Right ventricle myocardium inferior (tissue), 1 donor: ENCODE measurements at regions not wholly inside any gene's neighbourhood (a gene's known extent, or its start where the extent isn't known, plus 50 kb on each side); places are given as distances from the start of the nearest gene placed in this dataset.
"Not testable (repeated sequence)": the region's sequence is repeated elsewhere in the genome, so short reads cannot be mapped to it uniquely, and the experiment has no call there.

Experiments used
- ATAC-seq: fragments of 200-7000 bp; cut with Tn5 transposase; one replicate; pipeline ENCODE4 v1.9.1; 2020; ENCODE audit warnings: mild to moderate bottlenecking, moderate library complexity
- DNase-seq: peaks from one replicate; pipeline ENCODE4 v3.0.0; 2021; ENCODE audit errors: missing footprints
- intact Hi-C: fragments of 100-400 bp; cut with DNase I; formaldehyde crosslinking; loops from one replicate; pipeline ENCODE4 v1.11.0; 2022
- donor health status: DM: no; HTN: yes; CAD: no; lungs with severe emphysema.

- DNase-seq (peak; percentile 72), ATAC-seq (peak; percentile 70)
- intact Hi-C loops = loop anchor here (2.0 to 10.0 kb wide), 3 partner anchors 128 to 362 kb away; no protein-coding TSS in a partner anchor
Measured at GRCh38 chr5:152142840-152143469, 218.3 kb upstream of the GLRA1 start.

- ATAC-seq = no peak
Measured at GRCh38 chr5:152140347-152140746, 215.7 kb upstream of the GLRA1 start.

GRCh38 chr5:152137063-152137462 is 212.4 kb upstream of the GLRA1 start:
- DNase-seq (no peak), ATAC-seq (no peak)
- intact Hi-C loops = no loop called here

More at GRCh38 chr5:152140347-152140746, 215.7 kb upstream of the GLRA1 start:
- intact Hi-C loops = loop anchor here (10.0 kb wide), 1 partner anchor 364 kb away; no protein-coding TSS in a partner anchor
- no peak for DNase-seq

GRCh38 chr5:152136321-152136720 is 211.7 kb upstream of the GLRA1 start:
- ATAC-seq (no peak), DNase-seq (no peak)
- intact Hi-C loops = no loop called here

GRCh38 chr5:152135827-152136226 is 211.2 kb upstream of the GLRA1 start:
- no peak for DNase-seq
- ATAC-seq = no peak
- intact Hi-C loops = no loop called here

GRCh38 chr5:152125661-152126205 is 201.1 kb upstream of the GLRA1 start:
- ATAC-seq = no peak
- intact Hi-C loops = no loop called here

GRCh38 chr5:152124409-152125041 is 199.9 kb upstream of the GLRA1 start:
- intact Hi-C loops = no loop called here
- DNase-seq (no peak), ATAC-seq (no peak)

More at GRCh38 chr5:152125661-152126205, 201.1 kb upstream of the GLRA1 start:
- DNase-seq = no peak

- no peak for DNase-seq
- intact Hi-C loops = no loop called here
- ATAC-seq = no peak
Measured at GRCh38 chr5:152118676-152119470, 194.2 kb upstream of the GLRA1 start.

- ATAC-seq = no peak
- intact Hi-C loops = no loop called here
- DNase-seq = no peak
Measured at GRCh38 chr5:152116934-152117333, 192.3 kb upstream of the GLRA1 start.

- intact Hi-C loops = no loop called here
- DNase-seq (no peak), ATAC-seq (no peak)
Measured at GRCh38 chr5:152113401-152113800, 188.8 kb upstream of the GLRA1 start.

- intact Hi-C loops = no loop called here
- DNase-seq = no peak
- no peak for ATAC-seq
Measured at GRCh38 chr5:152107220-152107619, 182.6 kb upstream of the GLRA1 start.

GRCh38 chr5:152106571-152106970 is 181.9 kb upstream of the GLRA1 start:
- intact Hi-C loops = no loop called here
- no peak for DNase-seq
- ATAC-seq = no peak

GRCh38 chr5:152105085-152105484 is 180.4 kb upstream of the GLRA1 start:
- DNase-seq (no peak), ATAC-seq (no peak)
- intact Hi-C loops = no loop called here

- DNase-seq (no peak), ATAC-seq (no peak)
- intact Hi-C loops = no loop called here
Measured at GRCh38 chr5:152104211-152104610, 179.6 kb upstream of the GLRA1 start.

GRCh38 chr5:152102908-152103307 is 178.3 kb upstream of the GLRA1 start:
- ATAC-seq, intact Hi-C loops, DNase-seq: not testable (repeated sequence)

- intact Hi-C loops = no loop called here
- ATAC-seq (no peak), DNase-seq (no peak)
Measured at GRCh38 chr5:152102057-152102456, 177.4 kb upstream of the GLRA1 start.

GRCh38 chr5:152100462-152100861 is 175.8 kb upstream of the GLRA1 start:
- DNase-seq (no peak), ATAC-seq (no peak)
- intact Hi-C loops = no loop called here

GRCh38 chr5:152097128-152097527 is 172.5 kb upstream of the GLRA1 start:
- no peak for DNase-seq
- no peak for ATAC-seq
- intact Hi-C loops = no loop called here

- intact Hi-C loops = no loop called here
- DNase-seq (no peak), ATAC-seq (no peak)
Measured at GRCh38 chr5:152094716-152095115, 170.1 kb upstream of the GLRA1 start.

- no peak for DNase-seq
- intact Hi-C loops = no loop called here
- no peak for ATAC-seq
Measured at GRCh38 chr5:152094060-152094459, 169.4 kb upstream of the GLRA1 start.
